Loucy (cell line): ENCODE measurements at regions not wholly inside any gene's neighbourhood (a gene's known extent, or its start where the extent isn't known, plus 50 kb on each side); places are given as distances from the start of the nearest gene placed in this dataset.

Experiments
- CTCF ChIP-seq: fragments of 200-600 bp; sonication (generic); conservative IDR thresholded peaks from 2 replicates; pipeline ENCODE4 v1.5.1; 2014; ENCODE audit warnings: mild to moderate bottlenecking, antibody characterized with exemption, low read length
- EZH2phosphoT487 ChIP-seq: fragments of 200-600 bp; IDR thresholded peaks from 2 replicates; pipeline ENCODE4 v1.6.1; 2018; ENCODE audit warnings: antibody characterized with exemption, mild to moderate bottlenecking, moderate library complexity, borderline replicate concordance

DNA sequence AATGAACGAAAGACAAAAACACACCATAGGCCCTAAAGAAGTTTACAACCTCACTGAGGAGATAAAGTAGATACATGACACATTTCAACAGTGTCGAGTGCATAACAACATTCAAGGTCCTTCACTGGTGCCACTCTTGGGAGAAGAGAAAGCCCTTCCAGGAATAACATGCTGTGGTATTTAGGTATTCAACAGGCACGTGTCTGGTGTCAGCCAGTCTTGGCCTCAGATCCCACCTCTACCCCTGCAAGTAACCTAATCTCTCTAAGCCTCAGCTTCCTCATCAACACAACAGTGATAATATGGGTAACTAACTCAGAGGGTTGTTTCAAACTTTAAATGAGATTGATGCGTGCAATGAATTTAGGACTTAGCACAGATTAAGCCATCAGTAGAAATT lies 235.0 kb upstream of the ZC3H12C start:
- TF ChIP-seq CTCF: no peak
- TF ChIP-seq EZH2phosphoT487: no peak
